ENCODE measurements at regions not wholly inside any gene's neighbourhood (a gene's known extent, or its start where the extent isn't known, plus 50 kb on each side); places are given as distances from the start of the nearest gene placed in this dataset.

DNA sequence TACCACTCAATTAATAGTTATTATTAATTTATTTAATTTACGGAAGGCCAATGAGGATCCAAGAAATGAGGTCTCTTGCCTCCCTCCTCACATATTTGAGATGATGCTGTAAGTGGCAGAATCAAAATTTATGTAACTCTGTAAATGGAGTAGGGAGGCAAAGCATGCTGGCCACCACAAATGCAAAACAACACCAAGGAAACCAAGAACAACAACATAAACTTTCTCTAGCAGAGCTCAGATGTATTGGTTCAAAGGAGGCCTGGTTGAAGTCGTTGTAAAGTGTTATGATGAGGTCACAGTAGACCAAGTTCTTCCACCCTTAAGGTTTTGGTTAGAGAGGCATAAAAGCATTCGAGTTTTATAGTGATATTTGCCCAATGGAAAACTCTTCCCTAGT is 194.8 kb upstream of the FAT1 start:
- no peak for DNase-seq
- H3K4me3 ChIP-seq (ENCODE audit: low read depth, low read length): no peak overlapping the region
- TF ChIP-seq CTCF (IDR thresholded peaks at IDR 0.05; ENCODE audit: low read depth, low read length): no peak
- H3K27me3 ChIP-seq: no peaks in the 10 kb centered on the region
- no peaks in the 10 kb centered on the region for H3K36me3 ChIP-seq
- no peaks in the 10 kb centered on the region for H3K4me1 ChIP-seq
- H3K9me3 ChIP-seq: no peaks in the 10 kb centered on the region

- Histone ChIP-seq H3K36me3 (no peaks in the 10 kb centered on the region), H3K27me3 (no peaks in the 10 kb centered on the region), H3K4me3 (ENCODE audit: low read depth, low read length) (no peak overlapping the region), H3K9me3 (no peaks in the 10 kb centered on the region), H3K4me1 (no peaks in the 10 kb centered on the region)
- DNase-seq: no peak
- TF ChIP-seq CTCF (IDR thresholded peaks at IDR 0.05; ENCODE audit: low read depth, low read length): no peak
Measured at GRCh38 chr4:186919340-186919739, 195.7 kb upstream of the FAT1 start.

DNA sequence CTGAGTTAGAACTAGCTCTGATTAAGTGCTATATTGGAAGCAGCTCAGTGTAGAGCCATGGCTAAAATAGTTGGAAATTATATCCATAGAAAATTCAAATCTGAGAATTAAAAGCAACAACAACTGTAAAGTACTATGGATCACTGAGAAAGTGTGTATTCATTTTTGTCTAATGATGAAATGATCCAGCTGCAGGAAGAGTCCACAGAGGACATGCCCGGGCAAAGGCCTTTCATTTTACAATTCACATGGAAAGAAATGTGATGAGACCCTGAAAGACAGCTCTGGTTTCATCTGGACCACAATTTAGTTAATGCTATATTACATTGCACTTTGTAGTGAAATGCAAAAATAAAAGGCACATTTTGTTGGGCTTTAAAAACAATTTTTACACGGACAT is 196.8 kb upstream of the FAT1 start:
- no peak for DNase-seq
- Histone ChIP-seq H3K36me3 (no peaks in the 10 kb centered on the region), H3K4me3 (ENCODE audit: low read depth, low read length) (no peak overlapping the region), H3K4me1 (no peaks in the 10 kb centered on the region), H3K27me3 (no peaks in the 10 kb centered on the region), H3K9me3 (no peaks in the 10 kb centered on the region)
- no peak for TF ChIP-seq CTCF (IDR thresholded peaks at IDR 0.05; ENCODE audit: low read depth, low read length)

DNA sequence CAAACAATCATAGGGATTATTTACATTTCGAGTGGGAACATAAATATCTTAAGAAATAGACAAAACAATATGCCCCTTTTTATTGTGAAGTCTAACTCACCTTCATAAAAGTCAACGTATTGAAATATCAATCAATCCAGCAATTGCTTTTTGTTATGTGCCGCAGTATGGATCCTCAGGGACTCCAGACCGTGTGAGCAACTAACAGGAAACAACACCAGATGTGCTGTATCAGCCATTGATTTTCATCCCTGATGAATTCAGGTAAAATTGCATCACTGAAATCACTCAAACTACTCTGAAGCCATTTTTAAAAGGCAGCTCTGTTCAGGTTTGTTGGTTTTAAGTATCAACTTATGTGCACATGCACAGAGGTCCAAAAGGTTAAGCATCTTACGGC is 197.3 kb upstream of the FAT1 start:
- no peaks in the 10 kb centered on the region for H3K27me3 ChIP-seq
- DNase-seq: no peak
- H3K9me3 ChIP-seq: no peaks in the 10 kb centered on the region
- H3K4me3 ChIP-seq (ENCODE audit: low read depth, low read length): no peak overlapping the region
- H3K4me1 ChIP-seq: no peaks in the 10 kb centered on the region
- no peak for TF ChIP-seq CTCF (IDR thresholded peaks at IDR 0.05; ENCODE audit: low read depth, low read length)
- no peaks in the 10 kb centered on the region for H3K36me3 ChIP-seq

DNA sequence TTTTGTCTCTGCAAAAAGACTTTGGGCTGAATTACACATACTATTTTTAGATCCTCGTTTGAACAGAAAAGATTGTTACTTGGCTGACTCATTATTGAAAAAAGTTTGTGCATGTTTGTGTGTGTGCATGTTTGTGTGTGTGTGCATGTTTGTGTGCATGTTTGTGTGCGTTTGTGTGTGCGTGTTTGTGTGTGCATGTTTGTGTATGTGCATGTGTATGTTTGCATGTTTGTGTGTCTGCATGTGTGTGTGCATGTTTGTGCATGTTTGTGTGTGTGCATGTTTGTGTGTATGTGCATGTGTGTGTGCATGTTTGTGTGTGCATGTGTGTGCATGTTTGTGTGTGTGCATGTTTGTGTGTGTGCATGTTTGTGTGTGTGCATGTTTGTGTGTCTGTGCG is 201.1 kb upstream of the FAT1 start:
- no peak for TF ChIP-seq CTCF (IDR thresholded peaks at IDR 0.05; ENCODE audit: low read depth, low read length)
- H3K4me1 ChIP-seq: no peaks in the 10 kb centered on the region
- H3K27me3 ChIP-seq: no peaks in the 10 kb centered on the region
- H3K36me3 ChIP-seq: no peaks in the 10 kb centered on the region
- H3K9me3 ChIP-seq: no peaks in the 10 kb centered on the region
- DNase-seq: no peak
- no peak overlapping the region for H3K4me3 ChIP-seq (ENCODE audit: low read depth, low read length)

GRCh38 chr4:186927624-186928023 is 204.0 kb upstream of the FAT1 start:
- H3K9me3 ChIP-seq: no peaks in the 10 kb centered on the region
- DNase-seq: no peak
- H3K27me3 ChIP-seq: no peaks in the 10 kb centered on the region
- no peak overlapping the region for H3K4me3 ChIP-seq (ENCODE audit: low read depth, low read length)
- H3K36me3 ChIP-seq: no peaks in the 10 kb centered on the region
- H3K4me1 ChIP-seq: no peaks in the 10 kb centered on the region
- TF ChIP-seq CTCF (IDR thresholded peaks at IDR 0.05; ENCODE audit: low read depth, low read length): no peak

Measured in BE2C (cell line).